HG02885 (cell line): ENCODE measurements at regions not wholly inside any gene's neighbourhood (a gene's known extent, or its start where the extent isn't known, plus 50 kb on each side); places are given as distances from the start of the nearest gene placed in this dataset.

ENCODE experiments used
- ATAC-seq: cut with Tn5 transposase; IDR thresholded peaks from one replicate; pipeline ENCODE4 v1.9.1; 2021; ENCODE audit warnings: mild to moderate bottlenecking; ENCODE audit not compliant: unreplicated experiment, poor library complexity

DNA sequence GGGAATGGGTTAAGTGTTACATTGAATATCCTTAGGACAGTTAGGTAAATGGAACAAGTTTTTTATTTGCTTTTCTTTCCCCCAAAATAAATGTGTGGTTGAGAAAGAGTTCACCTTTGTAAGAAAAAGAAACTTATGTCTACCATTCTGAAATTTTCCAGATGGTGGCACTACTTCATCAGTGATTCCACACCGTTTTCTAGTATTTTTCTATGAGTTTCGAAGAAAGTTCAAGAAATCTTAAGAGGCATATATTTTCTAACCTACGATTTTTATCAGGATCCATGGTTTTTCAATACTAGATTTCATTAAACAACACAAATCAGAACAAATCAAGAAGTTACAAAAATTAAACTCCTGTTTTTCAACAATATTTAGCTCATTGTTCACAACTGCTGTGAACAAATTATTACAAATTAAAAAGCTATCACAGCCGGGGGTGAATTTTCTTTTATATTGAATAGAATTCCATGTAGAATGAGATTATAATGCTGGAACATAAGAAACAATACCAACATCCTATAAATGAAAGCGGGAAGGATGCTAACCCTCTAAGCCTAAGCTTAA, 163.1 kb upstream of the NPVF start:
- no peak for ATAC-seq

DNA sequence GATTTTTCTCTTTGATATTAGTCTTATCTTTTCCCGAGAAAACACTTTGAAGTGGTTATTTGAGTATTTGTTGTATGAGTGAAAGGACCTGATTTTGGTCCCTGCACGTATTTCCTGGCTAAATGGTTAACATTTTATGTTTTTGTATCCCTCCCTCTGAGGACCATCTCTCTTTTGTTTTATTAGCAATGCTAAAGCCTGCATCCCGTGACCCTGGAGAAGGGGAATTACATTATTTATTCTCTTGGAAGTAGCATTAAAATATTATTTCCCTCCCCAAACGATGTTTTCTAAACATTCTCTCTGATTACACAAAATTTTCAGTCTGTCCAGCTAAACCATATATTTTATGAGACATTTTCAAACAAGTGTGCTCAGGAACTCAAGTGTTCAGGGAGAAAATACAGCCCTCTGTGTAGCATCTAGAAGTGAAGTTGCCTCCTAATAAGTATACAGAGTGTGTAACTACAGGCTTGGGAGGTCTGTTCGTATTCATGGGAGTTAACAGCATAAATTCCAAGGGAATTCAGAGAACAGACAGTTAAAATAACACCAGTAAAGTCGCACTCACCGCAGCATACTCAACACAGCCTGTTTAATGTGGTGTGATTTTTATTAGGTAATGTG, 163.8 kb upstream of the NPVF start:
- ATAC-seq, result no peak

DNA sequence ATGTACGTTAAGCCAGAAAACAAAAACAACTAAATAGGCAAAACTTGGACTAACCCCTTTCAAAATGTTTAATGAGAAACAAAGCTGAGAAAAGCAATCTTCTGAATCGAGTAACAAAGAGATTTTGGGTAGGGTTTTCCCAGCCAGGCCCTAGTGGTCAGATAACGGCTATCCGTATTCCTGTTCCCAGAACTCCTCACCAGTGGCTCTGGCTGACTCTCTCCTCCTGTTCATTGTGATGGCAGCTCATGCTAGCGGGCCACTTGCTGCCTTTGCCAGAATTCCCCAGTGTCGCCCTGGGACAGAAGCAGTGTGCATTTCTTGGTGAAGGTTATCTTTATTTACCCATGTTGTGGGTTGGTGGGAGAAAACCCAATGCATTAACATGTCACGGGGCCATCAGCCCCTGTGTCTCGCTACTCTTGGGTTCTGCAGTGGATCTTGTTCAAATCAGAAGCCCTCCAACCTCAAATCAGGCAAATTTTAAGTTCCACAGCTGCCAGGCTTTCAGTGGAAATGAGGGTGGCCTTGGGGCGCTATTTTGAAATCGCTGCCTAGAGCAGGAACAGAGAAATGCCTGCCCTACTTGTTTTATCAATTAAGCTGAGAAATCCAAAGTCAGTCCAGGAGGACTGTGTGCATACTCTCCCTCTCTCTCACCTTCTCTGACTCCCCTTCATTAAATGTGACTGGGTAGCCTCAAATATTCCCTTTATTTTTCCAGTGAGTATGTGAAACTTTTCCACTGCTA, 164.5 kb upstream of the NPVF start:
- ATAC-seq, result no peak

DNA sequence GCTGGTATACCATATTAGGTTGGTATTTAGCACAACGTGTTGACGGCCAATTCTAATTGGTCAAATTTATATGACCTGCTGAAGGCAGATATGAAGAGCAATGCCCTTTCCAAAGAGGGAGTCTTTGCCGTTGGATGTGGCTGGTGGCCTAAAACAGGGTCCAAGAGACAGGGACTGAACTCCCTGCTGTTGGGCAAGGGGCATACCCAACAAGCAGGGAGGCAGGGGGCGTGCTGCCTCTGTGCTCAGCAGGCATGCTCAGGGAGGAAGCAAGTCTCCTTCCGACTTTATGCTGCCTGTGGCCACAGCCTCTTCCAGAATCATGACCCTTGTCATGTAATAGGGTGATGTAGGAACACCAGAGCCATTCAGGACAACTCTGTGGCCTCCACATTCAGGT, 167.7 kb upstream of the NPVF start:
- ATAC-seq, result no peak

DNA sequence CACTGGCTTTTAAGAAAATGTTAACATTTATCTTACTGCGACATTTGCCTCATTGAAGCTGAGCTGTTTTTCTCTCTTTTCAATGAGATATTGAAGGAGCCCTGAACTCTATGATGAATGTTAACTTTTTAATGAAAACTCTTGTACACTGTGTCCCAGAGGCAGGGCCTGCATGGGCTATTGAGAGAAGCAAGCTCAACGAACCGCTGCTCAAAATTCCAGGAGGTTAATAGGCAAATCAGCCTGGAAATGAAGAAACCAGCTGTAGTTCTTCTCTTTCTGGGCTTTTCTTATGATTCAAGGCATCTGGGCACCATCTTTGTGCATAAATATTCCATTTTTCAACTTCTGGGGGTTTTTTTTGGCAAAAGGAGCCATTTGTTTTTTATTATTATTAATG, 168.4 kb upstream of the NPVF start:
- no peak for ATAC-seq

DNA sequence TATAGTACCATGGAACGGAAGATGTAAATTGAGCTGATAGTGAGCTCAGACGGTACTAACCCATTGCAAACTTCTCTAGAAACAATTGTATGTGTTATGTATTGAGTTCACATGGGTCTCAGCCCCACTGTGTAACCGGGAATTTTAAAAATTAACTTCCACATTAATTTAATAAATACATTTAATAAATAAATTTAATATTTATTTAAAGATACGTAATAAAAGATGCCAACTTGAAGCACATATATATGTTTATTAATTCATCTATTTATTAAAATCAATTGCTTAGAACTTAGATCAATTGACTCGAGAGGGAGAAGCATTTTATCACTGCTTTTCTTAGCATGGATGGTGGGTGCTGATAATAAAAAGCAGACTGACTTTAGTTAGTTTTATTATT, 170.1 kb upstream of the NPVF start:
- ATAC-seq, result no peak

DNA sequence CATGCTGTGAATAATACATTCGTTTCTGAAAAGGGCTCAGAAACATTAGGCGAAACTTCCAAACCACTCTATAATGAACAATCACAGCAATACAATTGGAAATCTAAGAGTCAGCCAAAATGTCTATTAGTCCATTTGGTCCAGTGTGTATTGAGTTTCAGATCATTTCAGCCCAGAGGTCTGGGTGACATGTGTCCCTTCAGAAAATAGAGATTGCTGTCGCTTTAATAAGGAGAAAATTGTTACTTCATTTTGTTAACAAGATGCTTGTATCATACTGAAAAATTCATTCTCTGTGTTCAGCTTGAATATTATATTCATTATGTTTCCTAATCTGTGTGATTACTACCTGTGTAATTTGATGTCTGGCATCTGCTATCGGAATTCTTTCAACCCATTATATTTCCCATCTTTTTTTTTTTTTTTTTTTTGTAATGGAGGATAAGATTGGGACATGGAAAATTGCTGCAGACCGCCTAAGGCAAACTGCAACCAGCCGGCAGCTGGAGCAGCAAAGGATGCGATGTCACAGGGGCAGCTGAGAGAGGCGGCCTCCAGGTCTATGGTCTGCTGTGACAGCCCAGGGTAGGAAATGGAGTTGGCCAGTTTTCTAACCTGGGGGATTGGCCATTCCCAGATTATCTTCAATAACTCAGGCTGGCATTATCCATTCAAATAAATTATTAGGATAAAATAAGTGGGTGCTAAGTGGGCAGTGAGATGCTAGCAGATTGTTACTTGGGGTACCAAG, 170.9 kb upstream of the NPVF start:
- ATAC-seq, result no peak

DNA sequence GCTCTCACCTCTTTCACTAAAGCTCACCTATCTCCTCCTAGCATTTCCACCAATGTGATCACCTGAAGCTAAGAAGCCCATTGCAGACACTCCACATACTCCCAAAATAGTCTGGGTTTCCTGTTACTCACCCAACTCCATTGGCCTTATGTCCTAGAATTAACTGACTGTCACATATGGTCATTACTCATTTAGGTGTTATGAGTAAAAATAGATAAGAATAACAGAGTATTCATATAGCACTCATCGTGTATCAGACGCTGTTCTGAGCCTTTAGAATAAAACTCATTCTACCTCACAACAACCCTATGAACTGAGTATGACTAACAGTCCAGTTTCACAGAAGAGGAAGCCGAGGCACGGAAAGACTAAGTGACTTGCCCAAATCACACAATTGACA, 174.2 kb upstream of the NPVF start:
- no peak for ATAC-seq

DNA sequence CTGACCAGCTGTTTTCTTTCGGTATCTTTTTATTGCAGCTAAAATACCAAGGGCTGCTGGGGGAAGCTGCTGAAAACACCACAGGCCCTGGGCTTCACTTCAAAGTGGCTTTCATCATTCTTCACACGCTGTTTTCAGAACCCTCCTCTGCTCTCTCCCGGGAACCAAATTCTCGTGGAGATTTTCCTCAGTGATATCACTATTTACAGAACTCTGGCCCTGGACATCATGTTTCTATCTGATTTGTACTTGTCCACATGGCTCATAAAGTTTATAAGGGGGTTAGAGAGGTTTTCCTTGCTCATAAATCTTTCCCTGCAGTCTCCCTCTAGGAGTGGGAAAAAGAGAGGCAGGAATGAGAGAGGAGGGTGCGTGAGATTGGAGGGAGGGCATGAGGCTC, 177.4 kb upstream of the NPVF start:
- no peak for ATAC-seq

DNA sequence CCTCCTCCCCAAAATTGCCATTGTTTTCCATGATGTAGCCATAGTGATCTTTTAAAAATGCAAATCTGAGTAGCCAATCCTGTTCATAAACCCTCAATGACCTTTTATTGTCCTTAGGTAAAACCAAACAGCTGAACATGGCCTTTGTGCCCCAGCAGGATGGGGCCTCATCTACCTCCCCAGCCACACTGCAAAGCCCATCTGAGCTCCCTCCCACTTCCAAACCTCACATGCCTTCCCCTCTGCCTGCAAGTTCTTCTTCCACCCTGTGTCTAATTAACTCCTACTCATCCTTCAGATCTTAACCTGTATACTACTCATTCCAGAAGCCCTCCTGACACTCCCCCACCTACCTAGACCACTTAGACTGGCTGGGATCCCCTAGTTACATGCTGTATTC, 178.8 kb upstream of the NPVF start:
- no peak for ATAC-seq

DNA sequence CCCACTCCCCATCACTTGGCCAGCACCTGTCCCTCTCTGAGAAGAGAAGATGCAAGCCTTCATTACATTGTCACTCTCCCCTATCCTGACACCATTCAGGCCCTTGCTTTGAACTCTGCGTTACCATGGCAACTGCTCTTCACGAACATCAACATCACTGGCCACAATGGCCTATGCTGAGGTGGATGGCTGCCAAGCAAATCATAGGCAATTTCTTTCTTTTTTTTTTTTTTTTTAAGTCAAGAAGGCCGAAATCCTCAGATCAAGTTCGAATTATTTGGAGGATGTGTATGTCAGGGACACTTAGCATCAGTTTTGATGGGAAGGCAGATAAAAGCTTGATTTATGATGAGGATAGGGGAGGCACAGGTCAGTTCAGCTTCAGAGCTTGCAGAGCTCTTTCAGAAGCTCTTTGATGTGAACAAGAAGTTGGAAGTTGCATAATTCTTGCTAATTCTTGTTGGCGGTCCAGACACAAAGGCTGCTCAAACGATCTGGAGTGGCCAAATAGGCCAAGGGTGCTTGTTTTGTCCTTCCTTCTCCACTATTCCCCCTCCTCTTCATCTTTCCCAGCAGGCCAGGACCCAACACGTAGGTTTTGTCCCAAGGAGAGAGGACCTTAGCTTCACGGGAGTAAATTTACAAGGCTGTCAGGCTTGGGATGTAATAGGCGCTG, 179.9 kb upstream of the NPVF start:
- no peak for ATAC-seq

DNA sequence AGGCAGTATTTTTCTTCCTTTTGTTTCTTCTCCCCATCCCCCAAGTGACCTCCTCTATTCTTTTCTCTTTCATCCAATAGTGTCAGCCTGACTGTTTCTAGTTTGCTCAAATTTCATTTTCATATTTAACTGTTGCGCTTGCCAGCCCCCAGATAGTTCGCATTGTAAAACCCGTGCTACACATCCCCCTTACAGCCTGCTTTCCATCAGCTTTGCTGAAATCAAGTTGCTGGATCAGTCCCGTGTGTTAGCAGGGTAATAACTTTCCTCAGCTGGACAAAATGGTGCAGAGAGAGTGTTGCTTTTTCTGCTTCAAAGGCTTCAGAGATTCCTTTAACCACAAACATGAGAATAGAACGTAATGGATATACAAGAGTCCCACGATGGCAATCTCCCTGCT, 180.6 kb upstream of the NPVF start:
- no peak for ATAC-seq

DNA sequence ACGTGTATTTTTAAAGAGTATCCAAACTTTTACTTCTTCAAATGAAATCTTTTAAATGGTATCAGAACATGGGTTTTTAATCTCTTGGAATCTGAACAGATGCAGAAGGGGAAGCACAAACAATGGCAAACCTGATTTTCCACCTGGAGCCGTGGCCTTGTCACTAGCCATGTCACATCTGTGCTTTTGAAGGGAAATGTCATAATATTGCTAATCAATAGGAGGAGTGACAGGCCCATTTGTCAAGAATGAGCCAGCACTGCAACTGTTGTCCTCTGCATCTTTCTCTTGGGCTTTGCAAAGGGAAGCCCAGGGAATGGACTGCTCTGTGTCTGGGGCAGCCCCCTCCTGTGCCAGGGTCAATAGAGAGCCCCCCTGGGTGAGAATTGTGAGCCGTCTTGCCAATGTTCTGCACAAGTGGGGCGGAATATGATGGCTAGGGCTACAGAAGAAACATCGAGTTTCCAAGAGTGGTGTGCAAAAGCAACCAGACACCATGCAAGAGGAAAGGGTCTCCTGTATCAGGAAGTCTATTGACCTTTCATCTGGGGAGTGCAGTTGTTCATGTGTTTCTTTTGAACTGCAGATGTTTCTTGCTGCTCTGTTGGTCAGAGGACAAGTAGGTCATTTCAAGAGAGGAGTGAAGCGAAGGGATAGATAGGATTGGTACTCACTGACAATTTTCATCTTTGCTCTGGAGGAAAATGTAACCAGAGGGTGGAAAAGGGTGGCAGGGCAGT, 181.8 kb upstream of the NPVF start:
- no peak for ATAC-seq

DNA sequence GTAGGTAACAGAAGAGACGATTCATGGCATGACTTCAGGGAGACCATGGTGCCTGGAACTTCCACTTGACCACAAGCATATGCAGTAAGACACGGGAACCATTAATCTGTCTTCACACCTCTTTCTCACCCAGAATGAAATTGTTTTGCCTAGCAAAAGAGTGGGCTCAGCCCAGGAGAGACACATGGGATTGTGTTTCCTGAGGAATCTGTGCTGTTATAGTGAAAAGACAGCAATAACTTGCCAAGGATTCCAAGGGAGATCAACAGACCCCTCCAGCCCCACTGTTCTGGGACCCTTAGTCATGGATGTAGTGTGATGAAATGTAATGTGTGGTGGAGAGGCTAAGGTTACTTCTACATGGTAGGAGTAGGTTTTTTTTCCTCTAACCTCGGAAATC, 192.5 kb upstream of the NPVF start:
- no peak for ATAC-seq

DNA sequence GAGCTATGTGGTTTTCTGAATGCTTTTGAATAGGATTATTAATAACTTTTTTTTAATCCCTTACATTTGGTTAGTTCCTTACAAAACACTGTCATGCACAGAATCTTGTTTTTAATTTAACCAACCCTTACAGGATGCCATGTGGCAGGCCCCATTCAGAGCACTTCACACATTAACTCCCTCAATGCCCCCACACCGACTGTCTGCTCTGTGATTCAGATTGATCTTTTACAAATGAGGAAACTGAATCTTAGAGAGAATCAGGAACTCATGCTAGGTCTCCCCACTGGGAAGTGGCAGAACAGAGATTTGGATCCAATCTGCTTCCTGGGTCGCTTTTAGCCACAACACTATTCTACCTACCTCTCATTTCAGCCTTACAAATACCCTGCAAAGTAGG, 195.8 kb upstream of the NPVF start:
- ATAC-seq, result no peak

DNA sequence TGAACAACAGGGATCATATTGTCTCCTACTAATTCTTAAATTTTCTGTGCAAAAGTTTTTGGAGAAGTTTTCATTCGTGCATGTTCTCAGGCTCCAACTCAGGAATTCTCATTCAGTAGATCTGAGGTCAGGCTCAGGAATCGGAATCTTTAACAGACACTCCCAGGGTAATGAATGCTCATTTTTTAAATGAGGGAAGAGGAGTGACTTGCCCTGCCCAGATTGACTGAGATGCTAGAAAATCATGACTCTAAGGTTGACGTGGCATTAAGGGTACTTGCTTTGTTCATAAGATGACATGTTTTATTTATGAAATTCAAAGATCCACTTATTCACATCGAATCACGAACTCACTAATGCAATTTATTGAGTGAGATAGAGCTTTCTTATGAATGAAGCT, 196.6 kb upstream of the NPVF start:
- no peak for ATAC-seq

DNA sequence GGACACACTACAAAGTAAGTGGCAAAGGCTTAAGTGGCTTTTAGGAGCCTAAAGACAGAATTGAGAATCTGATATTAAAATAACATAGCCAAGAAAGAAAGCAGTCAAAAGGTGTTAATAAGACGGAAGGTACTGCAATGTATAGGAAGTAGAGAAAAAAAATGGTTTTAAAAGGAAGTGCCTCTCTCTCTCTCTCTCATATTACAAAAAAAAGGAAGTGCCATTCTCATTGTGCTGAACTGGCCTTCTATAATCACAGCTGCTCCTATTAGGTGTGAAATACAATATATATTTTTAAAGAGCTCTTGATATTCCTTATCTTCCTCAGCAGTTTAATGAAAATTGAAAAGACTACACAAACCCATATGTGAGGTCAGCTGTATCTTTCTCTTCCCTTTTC, 199.4 kb upstream of the NPVF start:
- ATAC-seq, result no peak

DNA sequence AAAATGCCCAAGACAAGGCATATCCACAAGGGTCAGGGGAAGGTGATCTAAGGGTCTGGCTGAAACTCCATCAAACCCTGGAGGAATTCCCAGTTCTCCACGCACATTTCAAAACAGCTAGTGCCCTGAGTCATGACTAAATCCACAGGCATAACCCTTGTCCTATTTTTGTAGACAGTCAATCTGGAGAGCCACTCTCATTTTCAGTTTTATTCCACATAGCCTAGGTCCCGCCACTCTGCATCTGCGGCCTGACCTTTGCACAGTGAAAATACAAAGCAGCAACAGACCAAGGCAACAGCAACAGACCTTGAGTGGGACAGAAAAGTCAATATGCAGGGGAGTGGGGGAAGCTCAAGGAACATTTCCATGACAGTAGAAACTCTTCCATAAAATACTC, 201.4 kb upstream of the NPVF start:
- ATAC-seq, result no peak

DNA sequence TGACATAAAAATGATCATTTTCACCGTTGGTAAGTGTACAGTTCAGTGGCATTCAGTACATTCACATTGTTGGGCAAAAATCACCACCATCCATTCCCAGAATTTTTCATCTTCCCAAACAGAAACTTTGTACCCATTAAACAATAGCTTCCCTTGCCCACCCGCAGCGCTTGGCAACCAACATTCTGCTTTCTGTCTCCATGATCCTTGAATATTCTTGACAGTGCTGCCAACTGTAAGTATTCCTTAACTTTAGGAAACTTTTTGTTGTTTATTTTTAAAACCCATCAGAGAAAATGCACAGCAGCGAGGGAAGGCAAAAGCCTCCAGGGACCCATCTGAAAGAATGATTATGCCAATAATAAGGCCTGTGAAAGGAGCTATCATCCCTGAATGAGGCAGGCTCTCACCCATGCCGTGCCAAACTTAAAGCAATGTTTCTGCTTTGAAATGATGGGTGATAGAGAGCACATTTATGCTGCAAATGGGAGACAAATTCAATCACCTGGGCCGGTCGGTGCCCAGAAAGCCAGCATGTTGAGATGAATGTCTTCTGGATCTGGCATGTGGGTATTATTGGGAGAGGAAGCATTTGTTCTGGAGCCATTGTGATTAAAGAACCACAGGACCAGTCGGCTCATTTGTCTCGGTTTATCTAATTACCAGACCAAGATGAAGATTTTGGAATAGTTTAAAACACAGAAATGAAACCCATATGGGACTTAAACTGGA, 202.1 kb upstream of the NPVF start:
- ATAC-seq, result no peak
